Body of pancreas (tissue), 4 donors: ENCODE measurements at regions not wholly inside any gene's neighbourhood (a gene's known extent, or its start where the extent isn't known, plus 50 kb on each side); places are given as distances from the start of the nearest gene placed in this dataset.

Experiments
- CTCF ChIP-seq, 7 experiments: fragments of 450-650 bp in 4 of 7; fragments of 200-600 bp in 3 of 7; sonication (generic) in 3 of 7; IDR thresholded peaks; one replicate each; pipeline ENCODE4 v1.5.1; 2016 to 2019; ENCODE audit warnings: antibody characterized with exemption in 7 of 7
- POLR2A ChIP-seq, 3 donors: fragments of 450-650 bp; IDR thresholded peaks; one replicate each; pipeline ENCODE4 v1.6.1; 2016; ENCODE audit warnings: antibody characterized with exemption in 3 of 3, mild to moderate bottlenecking in 2 of 3

DNA sequence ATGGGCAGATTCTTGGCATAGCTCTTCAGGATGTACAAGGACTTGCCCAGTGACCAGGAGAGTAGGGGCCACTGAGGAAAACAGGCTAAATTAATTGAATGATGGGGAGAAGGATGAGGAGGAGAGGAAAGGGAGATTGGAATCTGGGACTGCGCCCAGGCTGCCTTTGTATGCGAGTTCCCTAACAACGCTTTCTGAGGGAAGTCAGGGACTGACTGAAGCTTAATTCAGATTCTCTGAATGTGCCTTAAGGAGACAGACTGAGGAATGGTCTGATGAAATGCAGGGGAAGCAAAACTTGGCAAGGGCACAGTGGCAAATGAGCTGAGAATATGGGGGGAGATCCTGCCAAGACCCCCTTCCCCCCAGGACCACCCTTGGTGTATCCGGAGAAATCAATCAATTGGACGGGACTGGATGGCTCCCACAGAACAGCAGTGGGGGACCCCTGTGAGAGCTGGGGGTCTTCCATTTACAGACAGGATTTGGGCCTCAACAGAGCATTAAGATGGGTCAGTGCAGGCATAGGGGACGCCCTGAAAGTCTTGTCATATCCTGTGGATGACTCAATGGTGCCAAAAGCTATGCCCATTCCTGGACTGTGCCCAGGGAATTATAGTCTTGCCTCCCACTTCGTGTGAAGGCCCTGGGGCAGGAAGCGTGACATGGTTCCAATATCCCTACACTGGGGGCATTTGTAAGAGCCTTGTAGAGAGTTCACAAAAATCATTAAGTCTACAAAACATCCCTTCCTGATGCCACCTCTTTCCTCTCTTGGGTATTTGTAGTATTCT, 215.5 kb upstream of the TNC start:
- TF ChIP-seq POLR2A (IDR thresholded peaks at IDR 0.05) (no peak), CTCF (IDR thresholded peaks at IDR 0.05) (no peak)
